SU-DHL-6 (cell line): ENCODE measurements at regions not wholly inside any gene's neighbourhood (a gene's known extent, or its start where the extent isn't known, plus 50 kb on each side); places are given as distances from the start of the nearest gene placed in this dataset.

ENCODE experiments used
- CTCF ChIP-seq: fragments of 200-600 bp; sonication (generic); IDR thresholded peaks from one replicate; pipeline ENCODE4 v1.5.1; 2017; ENCODE audit warnings: antibody characterized with exemption, mild to moderate bottlenecking, low read length, moderate library complexity; ENCODE audit not compliant: insufficient read depth, poor library complexity, severe bottlenecking
- EZH2phosphoT487 ChIP-seq: fragments of 200-600 bp; sonication (generic), shearing (Covaris generic); conservative IDR thresholded peaks from 2 replicates; pipeline ENCODE4 v1.6.1; 2018; ENCODE audit warnings: mild to moderate bottlenecking, antibody characterized with exemption, low read length, moderate library complexity, mixed read lengths

- no peak for TF ChIP-seq CTCF
- TF ChIP-seq EZH2phosphoT487: no peak
Measured at GRCh38 chr4:160180211-160180610, 1077.3 kb downstream of the RAPGEF2 start.
